K562 (cell line): ENCODE measurements at regions not wholly inside any gene's neighbourhood (a gene's known extent, or its start where the extent isn't known, plus 50 kb on each side); places are given as distances from the start of the nearest gene placed in this dataset.

Experiments
- ATAC-seq: fragments of 200-7000 bp; cut with Tn5 transposase; 3 replicates; pipeline ENCODE4 v1.9.1; 2020; ENCODE audit warnings: moderate library complexity
- BruUV-seq: library from RNA; stranded (reverse); fragments of 400-500 nt; replicated peaks from 2 replicates; lab custom pipeline; 2021; lab: Mats Ljungman, UMichigan
- CTCF ChIA-PET: fragments of 300-600 bp; formaldehyde crosslinking; extraction: SDS; loops from one replicate; lab custom pipeline; 2021; ENCODE audit warnings: low intra/inter-chr PET ratio; lab: Yijun Ruan, JAX
- POLR2A ChIA-PET: fragments of 300-600, 350-650 bp; sonication (Branson Sonifier 250); formaldehyde crosslinking; extraction: SDS; loops from one replicate; lab custom pipeline; 2021; ENCODE audit warnings: antibody characterized with exemption, inconsistent platforms; lab: Yijun Ruan, JAX
- DNase-seq, 4 experiments: peaks; one replicate each; pipeline versions ENCODE4 v3.0.0 to v3.0.0-alpha.2; 2011 to 2018; ENCODE audit warnings: low spot score in 3 of 4, mixed read lengths in 3 of 4; ENCODE audit errors: extremely low read depth in 1 of 4
- FAIRE-seq: peaks from 2 replicates; lab custom pipeline; 2011; peaks lifted over from hg19 to GRCh38; lab: Jason Lieb, UNC
- H2AFZ ChIP-seq: 2 replicates; pipeline ENCODE4 v1.6.0; 2011; ENCODE audit warnings: low read depth, low read length, control low read depth, inconsistent platforms
- H3K27ac ChIP-seq: fragments of 200-600 bp; 3 replicates; pipeline ENCODE4 v1.8.0; 2011; ENCODE audit warnings: low read depth, mild to moderate bottlenecking, control low read depth, inconsistent platforms, low read length, moderate library complexity, mixed read lengths; ENCODE audit errors: extremely low read depth
- H3K27me3 ChIP-seq, 2 experiments: fragments of 300-600 bp in 1 of 2; 2 replicates in 1 of 2; 3 replicates in 1 of 2; pipeline versions ENCODE4 v1.6.0 to v1.8.0; 2011; ENCODE audit warnings: inconsistent platforms in 2 of 2, low read length in 2 of 2, mild to moderate bottlenecking in 1 of 2, mixed read lengths in 1 of 2, moderate library complexity in 1 of 2; ENCODE audit not compliant: control insufficient read depth in 2 of 2, insufficient read depth in 2 of 2
- H3K36me3 ChIP-seq: fragments of 300-600 bp; 3 replicates; pipeline ENCODE4 v1.8.0; 2011; ENCODE audit warnings: mild to moderate bottlenecking, low read length, inconsistent platforms; ENCODE audit not compliant: control insufficient read depth, insufficient read depth
- H3K4me1 ChIP-seq, 2 experiments: fragments of 200-600 bp in 1 of 2; replicated peaks in 1 of 2; 2 replicates in 1 of 2; 3 replicates in 1 of 2; pipeline versions ENCODE4 v1.5.1 to v1.8.0; 2011; ENCODE audit warnings: inconsistent platforms in 2 of 2, low read length in 2 of 2, mild to moderate bottlenecking in 1 of 2, mixed read lengths in 1 of 2, moderate library complexity in 1 of 2; ENCODE audit not compliant: control insufficient read depth in 2 of 2, insufficient read depth in 2 of 2
- H3K4me2 ChIP-seq: 2 replicates; pipeline ENCODE4 v1.6.1; 2011; ENCODE audit warnings: low read length, control low read depth, inconsistent platforms, mixed read lengths; ENCODE audit not compliant: insufficient read depth
- H3K4me3 ChIP-seq: fragments of 200-600 bp; sonication (generic), shearing (Covaris generic); 2 replicates; pipeline ENCODE4 v1.5.1; 2016; ENCODE audit warnings: control low read depth, inconsistent platforms
- H3K79me2 ChIP-seq: fragments of 200-600 bp; 3 replicates; pipeline ENCODE4 v1.8.0; 2011; ENCODE audit warnings: low read length, inconsistent platforms; ENCODE audit not compliant: control insufficient read depth, insufficient read depth
- H3K9ac ChIP-seq, 2 experiments: 2 replicates each; pipeline versions ENCODE4 v1.6.0 to v1.6.1; 2011; ENCODE audit warnings: low read depth in 2 of 2, low read length in 2 of 2, control low read depth in 1 of 2, inconsistent platforms in 1 of 2, mild to moderate bottlenecking in 1 of 2, mixed read lengths in 1 of 2; ENCODE audit not compliant: insufficient read depth in 1 of 2
- H3K9me1 ChIP-seq: one replicate; pipeline ENCODE4 v1.6.0; 2011; ENCODE audit warnings: inconsistent platforms, mild to moderate bottlenecking, low read length, moderate library complexity; ENCODE audit not compliant: control insufficient read depth, insufficient read depth
- H3K9me3 ChIP-seq: replicated peaks from 2 replicates; pipeline ENCODE4 v1.5.1; 2011; ENCODE audit warnings: low read depth, low read length, inconsistent platforms; ENCODE audit not compliant: control insufficient read depth, insufficient read depth
- H4K20me1 ChIP-seq: replicated peaks from 2 replicates; pipeline ENCODE4 v1.6.1; 2011; ENCODE audit warnings: low read length, inconsistent platforms, mixed read lengths; ENCODE audit not compliant: control insufficient read depth, insufficient read depth
- DDX20 ChIP-seq: fragments of 450-650 bp; IDR thresholded peaks from 2 replicates; pipeline ENCODE4 v1.6.1; 2016; ENCODE audit warnings: missing genetic modification characterization, low read depth, mild to moderate bottlenecking, missing compliant biosample characterization, moderate library complexity
- E2F3 ChIP-seq: fragments of 250-450 bp; sonication (Bioruptor Pico); IDR thresholded peaks from 2 replicates; pipeline ENCODE4 v1.4.0; 2020; ENCODE audit warnings: mild to moderate bottlenecking
- JUN ChIP-seq, 2 experiments: sonication (generic) in 1 of 2; formaldehyde crosslinking in 1 of 2; IDR thresholded peaks; 2 replicates each; pipeline versions ENCODE4 v1.6.1 to v1.8.0; 2012 to 2022; ENCODE audit warnings: borderline replicate concordance in 2 of 2, mild to moderate bottlenecking in 2 of 2, improper control_type of control experiment in 1 of 2, low read depth in 1 of 2, low read length in 1 of 2, missing genetic modification reagents in 1 of 2
- MAZ ChIP-seq, 2 experiments: fragments of 450-650 bp in 1 of 2; sonication (generic) in 1 of 2; formaldehyde crosslinking; IDR thresholded peaks in 1 of 2; conservative IDR thresholded peaks in 1 of 2; 2 replicates each; pipeline versions ENCODE4 v1.4.0 to v1.5.0; 2020; ENCODE audit warnings: mild to moderate bottlenecking in 1 of 2, missing genetic modification reagents in 1 of 2
- MBD1 ChIP-seq: fragments of 250-450 bp; sonication (Bioruptor Pico); IDR thresholded peaks from 2 replicates; pipeline ENCODE4 v1.8.0; 2022; ENCODE audit warnings: inconsistent platforms
- MEF2D ChIP-seq: conservative IDR thresholded peaks from 2 replicates; pipeline ENCODE4 v1.6.1; 2016; ENCODE audit warnings: low read depth, missing genetic modification characterization, missing compliant biosample characterization
- PHTF2 ChIP-seq: fragments of 250-450 bp; sonication (Bioruptor Pico); IDR thresholded peaks from 2 replicates; pipeline ENCODE4 v1.5.0; 2021; ENCODE audit warnings: mild to moderate bottlenecking
- RFX1 ChIP-seq: fragments of 450-650 bp; IDR thresholded peaks from 2 replicates; pipeline ENCODE4 v1.6.1; 2016; ENCODE audit warnings: mild to moderate bottlenecking, moderate library complexity
- ZBTB11 ChIP-seq, 3 experiments: fragments of 200-800 bp in 1 of 3; fragments of 250-450 bp in 1 of 3; fragments of 450-650 bp in 1 of 3; sonication (Bioruptor Pico) in 1 of 3; sonication (Bioruptor generic) in 1 of 3; formaldehyde crosslinking in 1 of 3; IDR thresholded peaks; 2 replicates each; pipeline versions ENCODE4 v1.6.1 to v1.8.0; 2016 to 2022; ENCODE audit warnings: mild to moderate bottlenecking in 2 of 3, missing genetic modification characterization in 2 of 3, missing compliant biosample characterization in 1 of 3, moderate library complexity in 1 of 3
- ZC3H4 ChIP-seq: sonication (generic); formaldehyde crosslinking; IDR thresholded peaks from 2 replicates; pipeline ENCODE4 v1.9.0; 2021; ENCODE audit warnings: missing genetic modification reagents, borderline replicate concordance
- ZKSCAN3 ChIP-seq: fragments of 250-450 bp; sonication (Bioruptor Pico); IDR thresholded peaks from 2 replicates; pipeline ENCODE4 v1.4.0; 2020
- ZNF12 ChIP-seq: sonication (generic); formaldehyde crosslinking; IDR thresholded peaks from 2 replicates; pipeline ENCODE4 v1.4.0; 2020; ENCODE audit warnings: mild to moderate bottlenecking, missing genetic modification reagents
- ZNF124 ChIP-seq: sonication (generic); formaldehyde crosslinking; IDR thresholded peaks from 2 replicates; pipeline ENCODE4 v1.8.1; 2022; ENCODE audit warnings: missing genetic modification reagents
- ZNF444 ChIP-seq: fragments of 250-450 bp; sonication (Bioruptor Pico); IDR thresholded peaks from 2 replicates; pipeline ENCODE4 v1.4.0; 2020; ENCODE audit warnings: mild to moderate bottlenecking, moderate library complexity
- WGBS: fragments of 100-300 bp; shearing (Covaris generic); methylation state at CpG from one replicate; pipeline ENCODE4 v1.1.6; 2016; ENCODE audit warnings: low coverage, mixed read lengths; ENCODE audit not compliant: insufficient coverage; ENCODE audit errors: missing lambda C conversion rate; 5-methylcytosine and 5-hydroxymethylcytosine counted together
- in situ Hi-C: fragments of 300-500 bp; cut with MboI; formaldehyde crosslinking; loops from 4 replicates; pipeline ENCODE4 v1.15.0; 2018; ENCODE audit warnings: inconsistent platforms, mixed read lengths
- intact Hi-C: fragments of 100-400 bp; cut with micrococcal nuclease; formaldehyde crosslinking; loops from 2 replicates; pipeline ENCODE4 v1.14.2; 2022

GRCh38 chr1:79326875-79327274, 320.3 kb upstream of the ADGRL4 start:
- no TSS peak for BruUV-seq

GRCh38 chr1:79325705-79326104, 319.2 kb upstream of the ADGRL4 start:
- no peaks in the 10 kb centered on the region for H3K4me1 ChIP-seq
- no peak overlapping the region for H3K9ac ChIP-seq
- intact Hi-C loops (no loop called here), in situ Hi-C loops (no loop called here)
- no peak overlapping the region for H3K4me3 ChIP-seq
- no peak for ATAC-seq
- H3K79me2 ChIP-seq = no peaks in the 10 kb centered on the region
- H2AFZ ChIP-seq = no peak overlapping the region
- no peak overlapping the region for H3K4me2 ChIP-seq
- H3K9me1 ChIP-seq = no peaks in the 10 kb centered on the region
- no peak for FAIRE-seq
- ChIA-PET POLR2A (no interaction called here), CTCF (no interaction called here)
- H3K9me3 ChIP-seq = no peaks in the 10 kb centered on the region
- no peaks in the 10 kb centered on the region for H4K20me1 ChIP-seq
- no peaks in the 10 kb centered on the region for H3K36me3 ChIP-seq
- H3K27me3 ChIP-seq = no peaks in the 10 kb centered on the region
- DNase-seq = no peak
- BruUV-seq = no TSS peak
- H3K27ac ChIP-seq = no peak overlapping the region
- no peak for TF ChIP-seq ZNF444
- TF ChIP-seq ZBTB11 (CRISPR knock-in tag; IDR thresholded peaks at IDR 0.05) = no peak
- no peak for TF ChIP-seq ZNF12 (CRISPR knock-in tag)
- no peak for TF ChIP-seq E2F3 (CRISPR knock-in tag)
- TF ChIP-seq ZKSCAN3 (CRISPR knock-in tag) = no peak
- TF ChIP-seq RFX1 = no peak
- TF ChIP-seq ZC3H4 (CRISPR knock-in tag) = no peak
- no peak for TF ChIP-seq MBD1 (CRISPR knock-in tag)
- no peak for TF ChIP-seq PHTF2 (CRISPR knock-in tag)
- TF ChIP-seq MAZ (CRISPR knock-in tag; conservative IDR thresholded peaks at IDR 0.05 in 1 of 2, IDR thresholded peaks at IDR 0.05 in 1 of 2) = no peak
- TF ChIP-seq MEF2D = no peak

More at GRCh38 chr1:79326875-79327274, 320.3 kb upstream of the ADGRL4 start:
- no peaks in the 10 kb centered on the region for H3K9me3 ChIP-seq
- no peaks in the 10 kb centered on the region for H3K27me3 ChIP-seq
- ChIA-PET POLR2A (no interaction called here), CTCF (no interaction called here)
- no peak overlapping the region for H3K4me2 ChIP-seq
- H4K20me1 ChIP-seq = no peaks in the 10 kb centered on the region
- H3K79me2 ChIP-seq = no peaks in the 10 kb centered on the region
- no peaks in the 10 kb centered on the region for H3K4me1 ChIP-seq
- intact Hi-C loops (no loop called here), in situ Hi-C loops (no loop called here)
- no peak overlapping the region for H3K4me3 ChIP-seq
- H3K9ac ChIP-seq = no peak overlapping the region
- no peak for TF ChIP-seq DDX20
- no peak for TF ChIP-seq JUN (IDR thresholded peaks at IDR 0.05; ENCODE audit: borderline replicate concordance, low read depth, low read length)
- TF ChIP-seq JUN (CRISPR knock-in tag; IDR thresholded peaks at IDR 0.05; ENCODE audit: borderline replicate concordance) = no peak
- TF ChIP-seq ZNF124 (CRISPR knock-in tag) = no peak
- DNase-seq (no peak), ATAC-seq (no peak), FAIRE-seq (no peak)
- H3K27ac ChIP-seq = no peak overlapping the region
- no peaks in the 10 kb centered on the region for H3K9me1 ChIP-seq
- no peak overlapping the region for H2AFZ ChIP-seq
- 0% methylated on average over 3 of the region's 3 CpGs for WGBS
- no peaks in the 10 kb centered on the region for H3K36me3 ChIP-seq
